IMR-90 (cell line): ENCODE measurements at regions not wholly inside any gene's neighbourhood (a gene's known extent, or its start where the extent isn't known, plus 50 kb on each side); places are given as distances from the start of the nearest gene placed in this dataset.

ENCODE experiments used
- ATAC-seq: fragments of 200-7000 bp; cut with Tn5 transposase; 2 replicates; pipeline ENCODE4 v1.9.1; 2020; ENCODE audit warnings: low read depth, mild to moderate bottlenecking, moderate library complexity
- BruUV-seq: library from RNA; stranded (reverse); fragments of 400-500 nt; replicated peaks from 2 replicates; lab custom pipeline; 2021; lab: Mats Ljungman, UMichigan
- CTCF ChIA-PET: fragments of 300-600 bp; formaldehyde crosslinking; extraction: SDS; loops from one replicate; lab custom pipeline; 2021; ENCODE audit warnings: antibody characterized with exemption; lab: Yijun Ruan, JAX
- POLR2A ChIA-PET: fragments of 300-600 bp; sonication (Branson Sonifier 250); formaldehyde crosslinking; loops from one replicate; lab custom pipeline; 2022; ENCODE audit warnings: antibody characterized with exemption; ENCODE audit not compliant: unreplicated experiment; lab: Charles Lee
- DNase-seq: peaks from one replicate; pipeline ENCODE4 v3.0.0; 2013
- H2AFZ ChIP-seq: replicated peaks from 2 replicates; pipeline ENCODE3; 2013; ENCODE audit warnings: low read length, mild to moderate bottlenecking; ENCODE audit not compliant: poor library complexity
- H2AK5ac ChIP-seq: 2 replicates; pipeline ENCODE4 v1.6.1; 2013; ENCODE audit warnings: low read depth, low read length, inconsistent platforms
- H2AK9ac ChIP-seq: replicated peaks from 2 replicates; pipeline ENCODE3; 2013; ENCODE audit warnings: mild to moderate bottlenecking, low read depth, low read length, moderate library complexity; ENCODE audit not compliant: poor library complexity
- H2BK120ac ChIP-seq: 2 replicates; pipeline ENCODE4 v1.6.1; 2013; ENCODE audit warnings: low read depth, low read length, inconsistent platforms
- H2BK15ac ChIP-seq: 3 replicates; pipeline ENCODE4 v1.6.1; 2013; ENCODE audit warnings: low read depth, low read length, inconsistent platforms
- H2BK20ac ChIP-seq: 2 replicates; pipeline ENCODE4 v1.6.1; 2013; ENCODE audit warnings: low read depth, mild to moderate bottlenecking, inconsistent platforms, low read length, moderate library complexity
- H2BK5ac ChIP-seq: 2 replicates; pipeline ENCODE4 v1.6.1; 2013; ENCODE audit warnings: mild to moderate bottlenecking, low read depth, low read length, inconsistent platforms; ENCODE audit not compliant: poor library complexity, severe bottlenecking
- H3K14ac ChIP-seq: replicated peaks from 2 replicates; pipeline ENCODE4 v1.6.1; 2013; ENCODE audit warnings: low read depth, low read length, inconsistent platforms
- H3K18ac ChIP-seq: 2 replicates; pipeline ENCODE4 v1.6.1; 2013; ENCODE audit warnings: low read depth, low read length, control low read depth
- H3K23ac ChIP-seq: 2 replicates; pipeline ENCODE4 v1.6.1; 2013; ENCODE audit warnings: low read depth, low read length, inconsistent platforms
- H3K27ac ChIP-seq: 2 replicates; pipeline ENCODE4 v1.5.1; 2013; ENCODE audit warnings: mild to moderate bottlenecking, control low read depth, low read length; ENCODE audit not compliant: insufficient read depth
- H3K27me3 ChIP-seq: 2 replicates; pipeline ENCODE4 v1.6.1; 2013; ENCODE audit warnings: low read length; ENCODE audit not compliant: control insufficient read depth, insufficient read depth
- H3K36me3 ChIP-seq: 2 replicates; pipeline ENCODE4 v1.6.1; 2013; ENCODE audit warnings: low read length, mixed read lengths; ENCODE audit not compliant: control insufficient read depth, insufficient read depth
- H3K4ac ChIP-seq: 2 replicates; pipeline ENCODE4 v1.6.1; 2013; ENCODE audit warnings: low read depth, low read length, inconsistent platforms
- H3K4me1 ChIP-seq: 2 replicates; pipeline ENCODE4 v1.6.1; 2013; ENCODE audit warnings: low read length, mixed read lengths; ENCODE audit not compliant: control insufficient read depth, insufficient read depth
- H3K4me2 ChIP-seq: 2 replicates; pipeline ENCODE4 v1.6.1; 2013; ENCODE audit warnings: low read depth, mild to moderate bottlenecking, control low read depth, low read length, moderate library complexity
- H3K4me3 ChIP-seq: 2 replicates; pipeline ENCODE4 v1.5.1; 2013; ENCODE audit warnings: low read depth, mild to moderate bottlenecking, control low read depth, low read length, moderate library complexity; ENCODE audit not compliant: insufficient read depth
- H3K56ac ChIP-seq: 2 replicates; pipeline ENCODE4 v1.6.1; 2013; ENCODE audit warnings: low read length, inconsistent platforms; ENCODE audit not compliant: insufficient read depth; ENCODE audit errors: extremely low read depth
- H3K79me1 ChIP-seq, 2 experiments: 2 replicates each; pipeline ENCODE4 v1.6.1; 2013; ENCODE audit warnings: low read length in 2 of 2, inconsistent platforms in 1 of 2, low read depth in 1 of 2
- H3K9ac ChIP-seq: 2 replicates; pipeline ENCODE4 v1.6.1; 2013; ENCODE audit warnings: low read depth, low read length, control low read depth
- H3K9me1 ChIP-seq: 2 replicates; pipeline ENCODE4 v1.6.1; 2013; ENCODE audit warnings: low read length, inconsistent platforms; ENCODE audit not compliant: insufficient read depth
- H3K9me3 ChIP-seq: 2 replicates; pipeline ENCODE4 v1.6.1; 2013; ENCODE audit warnings: low read length; ENCODE audit not compliant: control insufficient read depth, insufficient read depth
- H4K20me1 ChIP-seq: 2 replicates; pipeline ENCODE4 v1.6.1; 2013; ENCODE audit warnings: low read length, inconsistent platforms; ENCODE audit not compliant: insufficient read depth
- H4K5ac ChIP-seq: 2 replicates; pipeline ENCODE4 v1.6.1; 2013; ENCODE audit warnings: mild to moderate bottlenecking, low read depth, low read length, control low read depth
- H4K8ac ChIP-seq, 2 experiments: 2 replicates each; pipeline ENCODE4 v1.6.1; 2013; ENCODE audit warnings: low read depth in 2 of 2, low read length in 2 of 2, control low read depth in 1 of 2, inconsistent platforms in 1 of 2
- H4K91ac ChIP-seq: 2 replicates; pipeline ENCODE4 v1.6.1; 2013; ENCODE audit warnings: low read depth, low read length, inconsistent platforms; ENCODE audit not compliant: insufficient read depth
- BHLHE40 ChIP-seq: fragments of 150-350 bp; IDR thresholded peaks from 2 replicates; pipeline ENCODE4 v1.6.1; 2016; ENCODE audit warnings: mild to moderate bottlenecking, low read depth, low read length
- CEBPB ChIP-seq: IDR thresholded peaks from 2 replicates; pipeline ENCODE4 v1.6.1; 2012; ENCODE audit warnings: low read depth, low read length, improper control_type of control experiment
- CHD1 ChIP-seq: IDR thresholded peaks from 2 replicates; pipeline ENCODE4 v1.6.1; 2012; ENCODE audit warnings: low read depth, low read length, improper control_type of control experiment
- FOS ChIP-seq: fragments of 150-350 bp; IDR thresholded peaks from 2 replicates; pipeline ENCODE4 v1.6.1; 2016; ENCODE audit warnings: low read depth, low read length
- MAFK ChIP-seq: IDR thresholded peaks from 2 replicates; pipeline ENCODE4 v1.6.1; 2012; ENCODE audit warnings: low read depth, low read length, improper control_type of control experiment
- MAZ ChIP-seq: IDR thresholded peaks from 2 replicates; pipeline ENCODE4 v1.6.1; 2012; ENCODE audit warnings: low read depth, mild to moderate bottlenecking, low read length, improper control_type of control experiment, moderate library complexity, borderline replicate concordance
- MXI1 ChIP-seq: IDR thresholded peaks from 2 replicates; pipeline ENCODE4 v1.6.1; 2012; ENCODE audit warnings: low read depth, mild to moderate bottlenecking, low read length, moderate library complexity, borderline replicate concordance
- NFE2L2 ChIP-seq: fragments of 150-350 bp; IDR thresholded peaks from 2 replicates; pipeline ENCODE4 v1.6.1; 2016; ENCODE audit warnings: low read depth, mild to moderate bottlenecking, low read length
- POLR2A ChIP-seq: IDR thresholded peaks from 2 replicates; pipeline ENCODE4 v1.6.1; 2012; ENCODE audit warnings: mild to moderate bottlenecking, low read depth, low read length
- RAD21 ChIP-seq: IDR thresholded peaks from 2 replicates; pipeline ENCODE4 v1.6.1; 2012; ENCODE audit warnings: low read length, improper control_type of control experiment
- RCOR1 ChIP-seq: IDR thresholded peaks from 2 replicates; pipeline ENCODE4 v1.6.1; 2012; ENCODE audit warnings: mild to moderate bottlenecking, low read length, improper control_type of control experiment; ENCODE audit not compliant: insufficient replicate concordance
- RFX5 ChIP-seq: IDR thresholded peaks from 2 replicates; pipeline ENCODE4 v1.8.0; 2012; ENCODE audit warnings: low read depth, mild to moderate bottlenecking, low read length, moderate library complexity
- SMC3 ChIP-seq: fragments of 150-350 bp; IDR thresholded peaks from 2 replicates; pipeline ENCODE4 v1.6.1; 2016; ENCODE audit warnings: low read depth, mild to moderate bottlenecking, antibody characterized with exemption, low read length, moderate library complexity
- WGBS, 2 experiments: methylation state at CpG; one replicate each; pipeline versions ENCODE4 v1.1.5 to v1.1.7; 2013; ENCODE audit warnings: missing lambda C conversion rate in 2 of 2; ENCODE audit not compliant: insufficient read length in 1 of 2; ENCODE audit errors: extremely low coverage in 2 of 2; 5-methylcytosine and 5-hydroxymethylcytosine counted together
- dilution Hi-C: fragments of 300-500 bp; cut with HindIII; formaldehyde crosslinking; loops from one replicate; pipeline ENCODE4 v1.14.3; 2018; ENCODE audit warnings: low sequenced_read_pairs; ENCODE audit not compliant: unreplicated experiment
- in situ Hi-C: fragments of 300-500 bp; cut with MboI; formaldehyde crosslinking; loops from 3 replicates; pipeline ENCODE4 v1.14.3; 2019; ENCODE audit warnings: low sequenced_read_pairs, inconsistent platforms, mixed read lengths
- intact Hi-C: fragments of 100-400 bp; cut with micrococcal nuclease; formaldehyde crosslinking; loops from 2 replicates; pipeline ENCODE4 v1.10.0; 2022
- TF ChIP-seq, protein P1 (sequence below): conservative IDR thresholded peaks from 2 replicates; pipeline ENCODE4 v1.5.1; 2012; ENCODE audit warnings: mild to moderate bottlenecking, low read depth, low read length, improper control_type of control experiment
- TF ChIP-seq, protein P2 (sequence below): fragments of 150-350 bp; IDR thresholded peaks from 2 replicates; pipeline ENCODE4 v1.6.1; 2017; ENCODE audit warnings: mild to moderate bottlenecking, antibody characterized with exemption, low read length, low read depth
- TF ChIP-seq, protein P3 (sequence below): fragments of 150-350 bp; IDR thresholded peaks from 2 replicates; pipeline ENCODE4 v1.6.1; 2016; ENCODE audit warnings: low read depth, mild to moderate bottlenecking, low read length, moderate library complexity, borderline replicate concordance

DNA sequence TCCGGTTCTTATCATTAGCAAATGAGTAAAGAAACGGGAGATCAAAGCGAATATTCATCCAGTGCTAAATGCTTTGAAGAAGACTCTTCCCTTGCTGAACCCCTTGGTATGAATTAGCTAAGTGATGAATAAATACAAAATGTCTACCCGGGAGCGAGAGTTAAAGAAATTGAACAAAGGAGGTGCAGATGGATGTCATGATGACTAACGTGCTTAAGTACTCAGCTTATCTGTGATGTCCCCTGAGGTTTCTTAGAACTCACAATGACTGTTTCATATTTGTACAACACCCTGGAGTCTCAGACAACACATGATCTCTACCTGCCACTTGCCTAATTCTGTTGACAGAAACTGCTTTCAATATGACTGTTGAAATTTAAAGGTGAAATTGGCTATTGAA is 148.5 kb downstream of the TMEM200C start:
- intact Hi-C loops (no loop called here), in situ Hi-C loops (no loop called here), dilution Hi-C loops (no loop called here)
- H3K4me3 ChIP-seq, result no peak overlapping the region
- H2BK5ac ChIP-seq, result no peak overlapping the region
- no peaks in the 10 kb centered on the region for H3K27me3 ChIP-seq
- no peaks in the 10 kb centered on the region for H3K79me1 ChIP-seq
- H3K4me1 ChIP-seq, result no peaks in the 10 kb centered on the region
- H4K20me1 ChIP-seq, result no peaks in the 10 kb centered on the region
- H3K4me2 ChIP-seq, result no peak overlapping the region
- H3K9me3 ChIP-seq, result no peaks in the 10 kb centered on the region
- no peak overlapping the region for H4K5ac ChIP-seq
- ATAC-seq (no peak), DNase-seq (no peak)
- no peak overlapping the region for H3K27ac ChIP-seq
- no peak overlapping the region for H4K8ac ChIP-seq
- TF ChIP-seq NFE2L2 (no peak), MAZ (no peak), FOS (no peak), SMC3 (no peak), RFX5 (no peak), RAD21 (no peak), CHD1 (no peak), RCOR1 (no peak), MAFK (no peak), MXI1 (no peak), CEBPB (no peak), POLR2A (no peak), BHLHE40 (no peak)
- TF ChIP-seq, protein P1, sequence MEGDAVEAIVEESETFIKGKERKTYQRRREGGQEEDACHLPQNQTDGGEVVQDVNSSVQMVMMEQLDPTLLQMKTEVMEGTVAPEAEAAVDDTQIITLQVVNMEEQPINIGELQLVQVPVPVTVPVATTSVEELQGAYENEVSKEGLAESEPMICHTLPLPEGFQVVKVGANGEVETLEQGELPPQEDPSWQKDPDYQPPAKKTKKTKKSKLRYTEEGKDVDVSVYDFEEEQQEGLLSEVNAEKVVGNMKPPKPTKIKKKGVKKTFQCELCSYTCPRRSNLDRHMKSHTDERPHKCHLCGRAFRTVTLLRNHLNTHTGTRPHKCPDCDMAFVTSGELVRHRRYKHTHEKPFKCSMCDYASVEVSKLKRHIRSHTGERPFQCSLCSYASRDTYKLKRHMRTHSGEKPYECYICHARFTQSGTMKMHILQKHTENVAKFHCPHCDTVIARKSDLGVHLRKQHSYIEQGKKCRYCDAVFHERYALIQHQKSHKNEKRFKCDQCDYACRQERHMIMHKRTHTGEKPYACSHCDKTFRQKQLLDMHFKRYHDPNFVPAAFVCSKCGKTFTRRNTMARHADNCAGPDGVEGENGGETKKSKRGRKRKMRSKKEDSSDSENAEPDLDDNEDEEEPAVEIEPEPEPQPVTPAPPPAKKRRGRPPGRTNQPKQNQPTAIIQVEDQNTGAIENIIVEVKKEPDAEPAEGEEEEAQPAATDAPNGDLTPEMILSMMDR, result no peak
- TF ChIP-seq, protein P2, sequence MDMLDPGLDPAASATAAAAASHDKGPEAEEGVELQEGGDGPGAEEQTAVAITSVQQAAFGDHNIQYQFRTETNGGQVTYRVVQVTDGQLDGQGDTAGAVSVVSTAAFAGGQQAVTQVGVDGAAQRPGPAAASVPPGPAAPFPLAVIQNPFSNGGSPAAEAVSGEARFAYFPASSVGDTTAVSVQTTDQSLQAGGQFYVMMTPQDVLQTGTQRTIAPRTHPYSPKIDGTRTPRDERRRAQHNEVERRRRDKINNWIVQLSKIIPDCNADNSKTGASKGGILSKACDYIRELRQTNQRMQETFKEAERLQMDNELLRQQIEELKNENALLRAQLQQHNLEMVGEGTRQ, result no peak
- TF ChIP-seq, protein P3, sequence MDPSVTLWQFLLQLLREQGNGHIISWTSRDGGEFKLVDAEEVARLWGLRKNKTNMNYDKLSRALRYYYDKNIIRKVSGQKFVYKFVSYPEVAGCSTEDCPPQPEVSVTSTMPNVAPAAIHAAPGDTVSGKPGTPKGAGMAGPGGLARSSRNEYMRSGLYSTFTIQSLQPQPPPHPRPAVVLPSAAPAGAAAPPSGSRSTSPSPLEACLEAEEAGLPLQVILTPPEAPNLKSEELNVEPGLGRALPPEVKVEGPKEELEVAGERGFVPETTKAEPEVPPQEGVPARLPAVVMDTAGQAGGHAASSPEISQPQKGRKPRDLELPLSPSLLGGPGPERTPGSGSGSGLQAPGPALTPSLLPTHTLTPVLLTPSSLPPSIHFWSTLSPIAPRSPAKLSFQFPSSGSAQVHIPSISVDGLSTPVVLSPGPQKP, result no peak
- H3K4ac ChIP-seq, result no peak overlapping the region
- H3K56ac ChIP-seq, result no peak overlapping the region; the same call in 1 of the 2 replicates
- POLR2A ChIA-PET, result no interaction called here
- H3K23ac ChIP-seq, result no peak overlapping the region
- no peak overlapping the region for H2AK5ac ChIP-seq
- H3K9ac ChIP-seq, result no peak overlapping the region
- H4K91ac ChIP-seq, result no peak overlapping the region
- no peak overlapping the region for H3K14ac ChIP-seq
- BruUV-seq, result no TSS peak
- no peak overlapping the region for H2AFZ ChIP-seq
- H2BK15ac ChIP-seq, result no peak overlapping the region
- H3K9me1 ChIP-seq, result no peaks in the 10 kb centered on the region
- CTCF ChIA-PET, result no interaction called here
- WGBS, 2 experiments, result no CpG with 5 or more reads among the region's 6 CpGs
- H2AK9ac ChIP-seq, result no peak overlapping the region
- no peak overlapping the region for H3K18ac ChIP-seq
- no peak overlapping the region for H2BK20ac ChIP-seq
- H2BK120ac ChIP-seq, result no peak overlapping the region
- no peaks in the 10 kb centered on the region for H3K36me3 ChIP-seq
